Lung (tissue), 11 donors: ENCODE measurements at regions not wholly inside any gene's neighbourhood (a gene's known extent, or its start where the extent isn't known, plus 50 kb on each side); places are given as distances from the start of the nearest gene placed in this dataset.

Experiments
- ATAC-seq: fragments of 200-7000 bp; cut with Tn5 transposase; one replicate; pipeline ENCODE4 v1.9.1; 2020; ENCODE audit warnings: moderate number of reproducible peaks; ENCODE audit not compliant: insufficient read depth, low FRiP score
- DNase-seq, 3 donors: peaks; one replicate each; pipeline ENCODE4 v3.0.0-alpha.2; 2013 to 2017
- H3K27ac ChIP-seq, 2 donors: one replicate each; pipeline ENCODE4 v1.5.1; 2013; ENCODE audit warnings: mild to moderate bottlenecking in 2 of 2, moderate library complexity in 2 of 2, control low read depth in 1 of 2, inconsistent platforms in 1 of 2, low read depth in 1 of 2, low read length in 1 of 2
- H3K27me3 ChIP-seq, 3 donors: one replicate each; pipeline ENCODE4 v1.5.1; 2013; ENCODE audit warnings: low read length in 2 of 3; ENCODE audit not compliant: control insufficient read depth in 3 of 3, insufficient read depth in 3 of 3
- H3K36me3 ChIP-seq, 4 donors: one replicate each; pipeline ENCODE4 v1.5.1; 2013; ENCODE audit warnings: low read length in 4 of 4, mild to moderate bottlenecking in 1 of 4, moderate library complexity in 1 of 4; ENCODE audit not compliant: control insufficient read depth in 4 of 4, insufficient read depth in 4 of 4
- H3K4me1 ChIP-seq, 5 donors: one replicate each; pipeline ENCODE4 v1.5.1; 2013; ENCODE audit warnings: low read length in 5 of 5, mild to moderate bottlenecking in 2 of 5, moderate library complexity in 1 of 5; ENCODE audit not compliant: control insufficient read depth in 5 of 5, insufficient read depth in 5 of 5
- H3K4me3 ChIP-seq: one replicate; pipeline ENCODE4 v1.5.1; 2013; ENCODE audit warnings: mild to moderate bottlenecking, control low read depth, moderate library complexity
- H3K9ac ChIP-seq, 2 donors: one replicate each; pipeline ENCODE4 v1.5.1; 2013; ENCODE audit warnings: low read length in 2 of 2, control low read depth in 1 of 2; ENCODE audit not compliant: insufficient read depth in 1 of 2
- H3K9me3 ChIP-seq, 4 donors: one replicate each; pipeline ENCODE4 v1.5.1; 2013; ENCODE audit warnings: low read length in 3 of 4, mild to moderate bottlenecking in 1 of 4, moderate library complexity in 1 of 4; ENCODE audit not compliant: control insufficient read depth in 4 of 4, insufficient read depth in 3 of 4
- CTCF ChIP-seq: IDR thresholded peaks from 2 replicates; pipeline ENCODE4 v1.5.1; 2012; ENCODE audit warnings: mild to moderate bottlenecking; ENCODE audit errors: control extremely low read depth, extremely low read depth
- WGBS, 2 donors: extraction: QIAGEN DNeasy Blood & Tissue Kit; methylation state at CpG; one replicate each; pipeline ENCODE4 v1.1.7; 2013; 5-methylcytosine and 5-hydroxymethylcytosine counted together
- donor health status: control.
- donor health status: control.
- donor health status: Bipolar disorder and iron deficiency.
- donor health status: healthy.
- donor health status: DM: yes; HTN: yes; CAD: no.

- Histone ChIP-seq H3K27ac (no peak overlapping the region), H3K9me3 (no peaks in the 10 kb centered on the region), H3K36me3 (no peaks in the 10 kb centered on the region), H3K9ac (no peak overlapping the region), H3K4me1 (no peaks in the 10 kb centered on the region), H3K27me3 (no peaks in the 10 kb centered on the region), H3K4me3 (no peak overlapping the region)
- 90 to 91% methylated on average over 2 of the region's 2 CpGs for WGBS, 2 donors
- no peak for TF ChIP-seq CTCF
- ATAC-seq (no peak), DNase-seq (no peak)
Measured at GRCh38 chr10:63761243-63761642, 240.0 kb downstream of the REEP3 start.

DNA sequence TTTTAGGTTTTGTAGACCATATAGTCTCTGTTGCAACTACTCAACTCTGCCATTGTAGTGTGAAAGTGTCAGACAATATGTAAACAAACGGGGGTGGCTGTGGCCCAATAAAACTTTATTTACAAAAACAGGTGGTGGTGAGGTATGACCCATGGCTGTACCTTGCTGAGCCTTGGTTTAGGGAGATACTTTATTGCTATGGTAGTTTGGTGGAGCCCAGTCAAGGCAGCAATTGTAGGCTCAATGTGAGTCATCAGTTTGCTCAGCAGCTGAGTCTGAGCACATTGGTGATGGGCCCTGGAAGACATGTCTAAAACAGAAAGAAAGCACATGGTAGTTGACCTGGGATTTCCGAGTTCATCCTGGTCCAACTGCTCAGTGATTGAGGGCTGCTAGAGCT lies 242.5 kb downstream of the REEP3 start:
- H3K4me3 ChIP-seq = no peak overlapping the region
- H3K9me3 ChIP-seq = no peaks in the 10 kb centered on the region
- H3K27me3 ChIP-seq = no peaks in the 10 kb centered on the region
- WGBS, 2 donors = 84 to 87% methylated on average over 2 of the region's 2 CpGs
- H3K27ac ChIP-seq = no peak overlapping the region
- TF ChIP-seq CTCF = no peak
- no peak overlapping the region for H3K9ac ChIP-seq
- no peaks in the 10 kb centered on the region for H3K36me3 ChIP-seq
- no peak for DNase-seq
- peaks cover 0 to 8% (median 0%) of the 10 kb centered on the region in 5 donors for H3K4me1 ChIP-seq
- ATAC-seq = no peak

GRCh38 chr10:63765126-63765525 lies 243.9 kb downstream of the REEP3 start:
- Histone ChIP-seq H3K9ac (no peak overlapping the region), H3K27me3 (no peaks in the 10 kb centered on the region), H3K36me3 (no peaks in the 10 kb centered on the region), H3K9me3 (no peaks in the 10 kb centered on the region), H3K4me3 (no peak overlapping the region), H3K27ac (no peak overlapping the region), H3K4me1 (peaks cover 0 to 8% (median 0%) of the 10 kb centered on the region in 5 donors)
- WGBS, 2 donors = 99 to 100% methylated on average over 1 of the region's 1 CpG
- no peak for DNase-seq
- no peak for ATAC-seq
- no peak for TF ChIP-seq CTCF

GRCh38 chr10:63766745-63767137 lies 245.5 kb downstream of the REEP3 start:
- no peak for ATAC-seq
- no peak for TF ChIP-seq CTCF
- Histone ChIP-seq H3K27ac (no peak overlapping the region), H3K4me3 (no peak overlapping the region), H3K4me1 (peaks cover 0 to 8% (median 0%) of the 10 kb centered on the region in 5 donors), H3K27me3 (no peaks in the 10 kb centered on the region), H3K9ac (no peak overlapping the region), H3K9me3 (no peaks in the 10 kb centered on the region), H3K36me3 (no peaks in the 10 kb centered on the region)
- DNase-seq = peak in 2 of 3 donors; percentile 38 to 56
- WGBS, 2 donors = 56 to 69% methylated on average over 2 of the region's 2 CpGs
